ENCODE measurements at regions not wholly inside any gene's neighbourhood (a gene's known extent, or its start where the extent isn't known, plus 50 kb on each side); places are given as distances from the start of the nearest gene placed in this dataset.

- no peaks in the 10 kb centered on the region for H3K27me3 ChIP-seq (ENCODE audit: control insufficient read depth, insufficient read depth, low read length)
- peaks cover 6 to 34% (median 10%) of the 10 kb centered on the region in 3 donors for H3K4me1 ChIP-seq (ENCODE audit: control insufficient read depth in 2 of 3, insufficient read depth in 2 of 3, low read depth in 1 of 3, low read length in 3 of 3)
- H3K9ac ChIP-seq (ENCODE audit: low read length in 3 of 3): no peak overlapping the region
- TF ChIP-seq CTCF (IDR thresholded peaks at IDR 0.05; ENCODE audit: borderline replicate concordance, extremely low read depth, insufficient read depth): no peak
- no peaks in the 10 kb centered on the region for H3K36me3 ChIP-seq (ENCODE audit: control insufficient read depth in 2 of 3, insufficient read depth in 3 of 3, low read length in 3 of 3)
- DNase-seq (no peak), FAIRE-seq (no peak)
- H3K9me3 ChIP-seq (ENCODE audit: control insufficient read depth in 2 of 3, insufficient read depth in 1 of 3, low read length in 3 of 3): no peaks in the 10 kb centered on the region
- H3K4me3 ChIP-seq (ENCODE audit: low read length in 3 of 3): no peak overlapping the region
- intact Hi-C loops (cut with DNase I): no loop called here
- no peak overlapping the region for H3K27ac ChIP-seq (ENCODE audit: low read depth in 2 of 2, low read length in 2 of 2)
These were observed 105.9 kb downstream of the ETS2 start for GRCh38 chr21:38911484-38912101.

GRCh38 chr21:38910390-38911067 is 104.8 kb downstream of the ETS2 start:
- H3K4me3 ChIP-seq (ENCODE audit: low read length in 3 of 3): no peak overlapping the region
- peak overlapping the region in 1 of 2 donors; percentile 33 for H3K27ac ChIP-seq (ENCODE audit: low read depth in 2 of 2, low read length in 2 of 2)
- H3K9me3 ChIP-seq (ENCODE audit: control insufficient read depth in 2 of 3, insufficient read depth in 1 of 3, low read length in 3 of 3): no peaks in the 10 kb centered on the region
- intact Hi-C loops (cut with DNase I): no loop called here
- no peak for FAIRE-seq
- no peak for TF ChIP-seq CTCF (IDR thresholded peaks at IDR 0.05; ENCODE audit: borderline replicate concordance, extremely low read depth, insufficient read depth)
- H3K4me1 ChIP-seq (ENCODE audit: control insufficient read depth in 2 of 3, insufficient read depth in 2 of 3, low read depth in 1 of 3, low read length in 3 of 3): peaks cover 6 to 35% (median 11%) of the 10 kb centered on the region in 3 donors
- no peak for DNase-seq
- H3K27me3 ChIP-seq (ENCODE audit: control insufficient read depth, insufficient read depth, low read length): no peaks in the 10 kb centered on the region
- no peak overlapping the region for H3K9ac ChIP-seq (ENCODE audit: low read length in 3 of 3)
- H3K36me3 ChIP-seq (ENCODE audit: control insufficient read depth in 2 of 3, insufficient read depth in 3 of 3, low read length in 3 of 3): no peaks in the 10 kb centered on the region

- TF ChIP-seq CTCF (IDR thresholded peaks at IDR 0.05; ENCODE audit: borderline replicate concordance, extremely low read depth, insufficient read depth): no peak
- H3K4me1 ChIP-seq (ENCODE audit: control insufficient read depth in 2 of 3, insufficient read depth in 2 of 3, low read depth in 1 of 3, low read length in 3 of 3): peaks cover 6 to 35% (median 11%) of the 10 kb centered on the region in 3 donors
- H3K4me3 ChIP-seq (ENCODE audit: low read length in 3 of 3): no peak overlapping the region
- H3K9me3 ChIP-seq (ENCODE audit: control insufficient read depth in 2 of 3, insufficient read depth in 1 of 3, low read length in 3 of 3): no peaks in the 10 kb centered on the region
- peak overlapping the region; percentile 7 to 44 for H3K27ac ChIP-seq (ENCODE audit: low read depth in 2 of 2, low read length in 2 of 2)
- H3K9ac ChIP-seq (ENCODE audit: low read length in 3 of 3): peak overlapping the region in 1 of 3 donors; percentile 31
- intact Hi-C loops (cut with DNase I): no loop called here
- no peaks in the 10 kb centered on the region for H3K36me3 ChIP-seq (ENCODE audit: control insufficient read depth in 2 of 3, insufficient read depth in 3 of 3, low read length in 3 of 3)
- no peaks in the 10 kb centered on the region for H3K27me3 ChIP-seq (ENCODE audit: control insufficient read depth, insufficient read depth, low read length)
- no peak for DNase-seq
- FAIRE-seq: no peak
These were observed 104.2 kb downstream of the ETS2 start for GRCh38 chr21:38909929-38910328.

All from kidney (tissue), 13 donors.